ENCODE measurements at regions not wholly inside any gene's neighbourhood (a gene's known extent, or its start where the extent isn't known, plus 50 kb on each side); places are given as distances from the start of the nearest gene placed in this dataset.
A peak's percentile ranks its signal among the peaks of the same experiment; 100 is the strongest.
"Not testable (repeated sequence)": the region's sequence is repeated elsewhere in the genome, so short reads cannot be mapped to it uniquely, and the experiment has no call there.

DNA sequence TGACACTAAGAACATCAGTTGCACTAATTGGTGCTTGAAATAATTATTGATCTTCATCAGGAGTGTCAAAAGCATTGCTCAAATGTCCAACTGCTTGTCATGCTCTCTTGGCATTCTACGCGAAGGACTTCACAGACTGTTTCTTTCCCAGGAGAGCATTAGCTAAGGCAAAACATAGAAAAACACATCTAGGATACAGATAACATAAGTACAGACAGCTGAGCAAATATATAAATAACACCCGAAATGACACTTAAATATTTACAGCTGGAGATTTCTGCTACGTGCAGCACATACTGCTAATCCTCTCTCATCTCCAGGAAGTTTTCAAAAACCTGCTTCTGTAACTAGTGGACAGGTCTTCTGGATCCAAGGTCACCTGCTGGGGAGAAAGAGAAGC lies 120.0 kb upstream of the PRMT8 start:
- no peak for DNase-seq

DNA sequence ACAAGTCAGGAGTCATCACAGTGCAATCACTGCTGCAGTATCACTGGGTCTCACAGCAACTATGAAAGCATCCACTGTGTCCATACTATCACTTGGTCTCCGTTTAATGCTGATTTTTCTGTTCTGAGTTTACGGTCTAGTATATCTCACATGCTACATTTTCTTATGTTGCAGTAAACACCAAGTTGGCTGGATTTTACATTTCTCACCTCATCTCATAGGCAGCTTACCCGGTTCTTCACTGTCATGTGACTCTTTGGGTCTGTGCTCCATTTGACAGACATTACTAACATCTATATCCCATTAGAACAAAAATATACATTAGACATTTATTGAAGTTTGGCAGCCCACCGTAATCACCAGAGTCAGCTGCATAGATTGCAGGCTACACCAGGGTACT lies 115.7 kb upstream of the PRMT8 start:
- no peak for DNase-seq

DNA sequence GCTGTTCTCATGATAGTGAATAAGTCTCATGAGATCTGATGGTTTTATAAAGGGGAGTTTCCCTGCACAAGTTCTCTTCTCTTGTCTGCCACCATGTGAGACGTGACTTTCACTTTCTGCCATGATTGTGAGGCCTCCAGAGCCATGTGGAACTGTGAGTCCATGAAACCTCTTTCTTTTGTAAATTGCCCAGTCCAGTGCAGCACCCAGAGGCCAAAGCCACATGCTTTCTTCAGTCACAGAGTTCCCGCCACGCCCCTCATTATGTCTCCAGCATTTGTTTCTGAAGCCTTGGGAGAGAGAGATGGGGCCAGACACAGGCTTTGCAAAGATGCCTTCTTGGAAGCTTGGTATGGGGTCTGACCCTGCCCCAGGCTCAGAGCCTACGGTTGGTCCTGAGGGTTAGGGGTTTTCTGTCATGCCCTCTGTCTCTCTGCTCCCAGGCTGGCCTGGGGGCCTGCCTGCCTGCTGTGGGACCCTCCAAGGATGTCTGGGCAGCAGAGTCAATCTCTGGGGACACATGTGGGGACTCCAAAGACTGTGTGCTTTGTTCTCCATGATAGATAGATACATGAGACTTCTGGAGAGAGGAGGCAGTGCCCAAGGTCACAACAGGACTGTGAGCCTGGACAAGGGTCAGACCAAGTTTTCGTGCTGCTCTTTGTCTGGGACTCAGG lies 114.1 kb upstream of the PRMT8 start:
- DNase-seq: no peak

DNA sequence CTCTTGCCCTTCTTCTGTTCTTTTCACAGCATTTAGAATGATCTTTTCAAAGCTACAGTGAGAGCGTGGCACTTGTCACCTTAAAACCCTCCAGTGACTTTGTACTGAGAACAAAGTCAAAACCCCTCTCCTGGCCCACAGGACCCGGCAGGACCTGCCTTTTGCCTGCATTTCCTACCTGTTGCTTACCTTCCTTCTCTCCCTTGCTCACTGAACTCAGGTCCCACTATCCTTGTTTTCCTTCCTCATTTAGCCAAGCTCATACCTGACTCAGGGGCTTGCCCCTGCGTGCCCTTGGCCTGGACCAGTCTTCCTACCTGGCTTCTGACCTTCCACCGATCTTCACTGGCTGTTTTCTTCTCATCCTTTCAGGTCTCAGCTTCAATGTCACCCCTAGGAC lies 112.3 kb upstream of the PRMT8 start:
- no peak for DNase-seq

DNA sequence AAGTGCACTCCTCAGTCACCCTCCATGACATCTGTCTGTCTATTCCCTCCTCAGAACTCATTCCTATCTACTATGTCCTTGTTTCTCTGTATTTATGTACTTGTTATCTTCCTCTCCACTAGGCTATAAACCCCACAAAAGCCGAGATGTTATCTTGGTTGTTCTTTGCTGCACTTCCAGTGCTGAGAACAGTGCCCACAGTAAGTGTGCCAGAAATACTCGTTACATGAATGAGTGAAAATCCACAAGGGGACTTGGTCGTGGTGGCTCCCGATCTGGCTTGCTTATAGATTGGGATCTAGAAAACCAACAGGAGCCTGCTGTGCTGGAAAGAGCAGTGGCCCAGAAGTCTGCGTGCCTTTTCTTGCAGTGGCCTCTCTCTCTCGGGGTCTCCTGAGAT lies 111.9 kb upstream of the PRMT8 start:
- DNase-seq: no peak

DNA sequence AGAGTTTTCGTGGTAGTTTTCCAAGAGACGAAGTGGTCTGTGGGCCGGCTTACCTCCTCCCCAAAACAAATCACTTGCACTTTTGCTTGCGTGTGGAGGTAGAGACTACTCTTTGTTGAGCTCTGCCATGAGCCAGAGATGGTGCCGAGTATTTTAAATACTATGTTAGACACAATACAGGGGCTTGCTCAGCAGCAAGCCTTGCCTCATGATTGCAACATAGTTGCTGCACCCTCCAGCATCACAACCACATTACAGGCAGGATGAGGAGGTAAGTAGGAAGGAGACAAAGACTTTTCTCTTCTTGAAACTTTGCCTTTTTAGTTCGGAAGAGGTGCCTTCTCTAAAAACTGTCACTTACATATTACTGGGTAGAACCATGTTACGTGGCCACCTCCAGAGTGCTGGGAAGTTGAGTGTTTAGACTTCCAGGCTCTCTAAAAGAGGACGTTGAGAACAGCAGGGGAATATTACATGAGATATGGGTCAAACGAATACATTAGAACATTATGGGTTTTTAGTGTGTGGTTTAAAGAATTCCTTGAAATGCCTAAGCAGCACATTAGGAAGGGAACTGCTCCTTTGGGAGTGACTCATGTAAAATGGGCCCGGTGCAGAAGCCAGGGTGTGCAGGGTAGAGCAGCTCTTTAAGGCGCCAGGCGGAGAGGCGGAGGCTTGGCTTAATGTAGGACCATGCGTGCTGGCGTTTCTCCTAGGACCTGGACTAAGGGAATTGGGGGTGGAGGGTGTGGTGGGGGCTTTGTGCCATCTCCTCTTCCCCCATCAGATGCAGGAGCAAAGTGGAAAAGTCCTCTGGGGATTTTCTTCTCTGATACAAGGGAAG lies 110.6 kb upstream of the PRMT8 start:
- DNase-seq: no peak

DNA sequence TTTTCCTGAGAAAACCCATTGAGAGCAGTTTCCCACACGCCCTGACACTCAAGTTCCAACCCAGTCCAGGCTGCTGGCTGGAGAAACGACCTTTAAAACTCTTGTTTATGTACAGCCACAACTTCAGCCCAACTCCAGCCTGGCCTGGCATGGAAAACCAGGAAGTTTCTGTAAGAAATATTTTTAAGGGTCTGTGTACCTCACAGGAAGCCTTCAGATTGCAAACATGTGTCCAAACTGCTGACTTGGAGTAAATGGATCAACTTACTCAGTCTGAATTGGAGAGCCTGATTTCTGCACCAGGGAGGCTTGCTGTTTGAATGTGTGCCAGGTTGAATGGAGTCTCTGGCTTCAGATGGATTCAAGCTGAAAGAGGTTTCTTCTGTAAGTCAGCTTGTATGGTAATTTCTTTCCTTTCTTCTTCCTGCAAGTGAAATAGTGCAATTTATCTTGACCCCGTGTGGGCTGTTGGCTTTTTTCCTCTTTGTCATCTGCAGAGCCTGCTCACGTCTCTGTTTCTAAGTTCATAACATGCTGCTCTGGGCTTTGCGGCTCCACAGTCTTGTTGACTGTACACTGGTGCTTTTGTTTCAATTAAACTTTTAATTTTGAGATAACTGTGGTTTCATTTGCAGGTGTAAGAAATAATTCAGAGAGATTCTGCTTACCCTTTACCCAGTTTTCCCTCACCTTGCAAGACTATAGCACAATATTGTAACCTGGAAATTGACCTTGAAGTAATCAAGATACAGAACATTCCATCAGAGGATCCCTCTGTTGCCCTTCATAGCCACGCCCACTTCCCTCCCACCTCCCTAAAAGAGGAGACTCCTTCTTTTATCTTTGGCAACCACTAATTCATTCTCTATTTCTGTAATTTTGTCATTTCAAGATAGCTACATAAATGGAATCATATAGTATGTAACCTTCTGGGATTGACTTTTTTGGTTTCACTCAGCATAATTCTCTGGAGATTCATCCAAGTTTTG lies 109.7 kb upstream of the PRMT8 start:
- DNase-seq: no peak

DNA sequence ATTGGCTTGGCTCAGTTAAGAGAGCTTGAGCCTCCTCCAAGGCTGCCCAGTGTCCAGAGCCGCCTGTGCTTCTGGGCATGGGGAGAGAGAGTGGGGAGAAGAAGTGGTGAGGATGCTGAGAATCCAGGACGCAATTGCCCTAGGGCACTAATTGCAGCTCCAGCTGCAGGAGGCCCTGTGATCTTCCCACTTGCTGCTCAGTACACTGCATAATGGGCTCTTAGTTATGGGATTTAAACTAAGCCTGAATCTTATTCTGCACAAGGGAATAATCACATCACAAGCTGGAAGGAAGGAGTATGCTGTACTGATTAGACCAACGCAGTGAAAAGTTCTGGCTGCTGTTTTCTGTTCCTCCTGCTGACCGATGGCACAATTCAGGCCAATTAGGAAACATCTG lies 101.0 kb upstream of the PRMT8 start:
- no peak for DNase-seq

DNA sequence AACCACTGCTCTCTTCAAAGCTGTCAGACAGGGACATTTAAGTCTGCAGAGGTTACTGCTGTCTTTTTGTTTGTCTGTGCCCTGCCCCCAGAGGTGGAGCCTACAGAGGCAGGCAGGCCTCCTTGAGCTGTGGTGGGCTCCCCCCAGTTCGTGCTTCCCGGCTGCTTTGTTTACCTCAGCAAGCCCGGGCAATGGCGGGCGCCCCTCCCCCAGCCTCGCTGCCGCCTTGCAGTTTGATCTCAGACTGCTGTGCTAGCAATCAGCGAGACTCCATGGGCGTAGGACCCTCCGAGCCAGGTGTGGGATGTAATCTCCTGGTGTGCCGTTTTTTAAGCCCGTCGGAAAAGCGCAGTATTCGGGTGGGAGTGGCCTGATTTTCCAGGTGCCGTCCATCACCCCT lies 93.4 kb upstream of the PRMT8 start:
- not testable (repeated sequence) for DNase-seq

DNA sequence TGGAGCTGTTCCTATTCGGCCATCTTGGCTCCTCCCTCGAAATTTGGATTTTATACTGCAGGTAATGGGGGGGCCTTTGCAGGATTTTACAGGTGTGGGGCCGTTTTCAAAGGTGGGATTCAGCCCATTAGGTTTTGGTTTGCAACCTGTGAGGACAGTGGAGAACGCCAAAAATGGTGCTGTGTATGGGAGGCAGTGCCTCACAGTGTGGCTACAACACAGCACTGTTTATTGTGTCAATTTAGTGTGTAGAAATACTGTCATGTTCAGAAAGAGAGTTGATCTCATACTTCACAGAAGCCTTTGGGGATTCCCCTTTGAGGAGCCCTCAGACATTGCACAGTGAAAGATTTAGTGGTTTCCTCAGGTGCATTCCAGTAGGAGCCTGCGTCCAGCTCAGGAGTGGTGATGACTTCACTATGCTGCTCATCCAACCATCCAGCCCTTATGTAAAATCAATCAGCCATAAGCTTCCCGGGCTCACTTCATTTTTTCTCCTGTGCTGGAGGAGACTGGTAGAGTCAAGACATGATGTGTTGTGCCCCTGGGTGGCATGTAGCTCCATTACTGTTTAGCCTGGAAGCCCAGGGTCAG lies 92.7 kb upstream of the PRMT8 start:
- no peak for DNase-seq

DNA sequence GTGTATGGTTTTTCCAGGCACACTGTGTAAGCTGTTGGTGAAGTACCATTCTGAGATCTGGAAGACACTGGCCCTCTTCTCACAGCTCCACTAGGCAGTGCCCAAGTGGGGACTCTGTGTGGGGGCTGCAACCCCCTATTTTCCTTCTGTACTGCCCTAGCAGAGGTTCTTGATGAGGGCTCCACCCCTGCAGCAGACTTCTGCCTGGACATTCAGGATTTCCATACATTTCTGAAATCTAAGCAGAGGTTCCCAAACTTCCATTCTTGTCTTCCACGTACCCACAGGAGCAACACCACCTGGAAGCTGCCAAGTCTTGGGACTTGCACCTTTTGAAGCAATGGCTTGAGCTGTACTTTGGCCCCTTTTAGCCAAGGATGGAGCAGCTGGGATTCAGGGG lies 85.2 kb upstream of the PRMT8 start:
- no peak for DNase-seq

DNA sequence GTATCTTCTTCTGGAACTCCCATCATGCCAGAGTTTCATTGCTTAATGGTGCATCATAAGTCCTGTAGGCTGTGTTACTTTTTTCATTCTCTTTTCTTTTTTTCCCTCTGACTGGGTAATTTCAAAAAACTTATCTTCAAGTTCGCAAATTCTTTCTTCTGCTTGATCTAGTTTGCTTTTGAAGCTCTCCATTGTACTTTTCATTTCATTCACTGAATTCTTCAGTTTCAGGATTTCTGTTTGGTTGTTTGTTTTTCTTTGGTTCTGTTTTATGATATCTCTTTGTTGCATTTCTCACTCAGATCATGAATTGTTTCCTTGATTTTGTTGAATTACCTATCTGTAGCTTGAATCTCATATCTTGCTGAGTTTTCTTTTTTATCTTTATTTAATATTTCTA lies 83.3 kb upstream of the PRMT8 start:
- no peak for DNase-seq

DNA sequence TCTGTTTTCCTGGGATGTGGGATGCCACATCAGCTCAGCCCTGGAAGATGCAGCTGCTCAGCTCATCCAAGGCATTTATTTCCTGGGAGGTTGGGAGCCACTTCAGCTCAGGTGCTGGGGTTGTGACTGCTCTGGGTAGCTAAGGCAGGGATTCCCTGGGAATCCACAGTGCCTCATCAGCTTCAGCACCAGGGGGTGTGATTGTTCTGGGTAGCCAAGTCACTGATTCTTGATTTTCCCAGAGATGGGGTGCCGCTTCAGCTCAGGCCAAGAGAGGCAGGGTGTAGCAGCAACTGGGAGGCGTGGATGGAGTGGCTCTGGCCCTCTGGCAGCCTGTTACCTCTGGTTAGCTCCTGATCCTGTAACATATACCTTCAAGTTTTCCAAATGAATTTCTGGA lies 81.3 kb upstream of the PRMT8 start:
- no peak for DNase-seq

DNA sequence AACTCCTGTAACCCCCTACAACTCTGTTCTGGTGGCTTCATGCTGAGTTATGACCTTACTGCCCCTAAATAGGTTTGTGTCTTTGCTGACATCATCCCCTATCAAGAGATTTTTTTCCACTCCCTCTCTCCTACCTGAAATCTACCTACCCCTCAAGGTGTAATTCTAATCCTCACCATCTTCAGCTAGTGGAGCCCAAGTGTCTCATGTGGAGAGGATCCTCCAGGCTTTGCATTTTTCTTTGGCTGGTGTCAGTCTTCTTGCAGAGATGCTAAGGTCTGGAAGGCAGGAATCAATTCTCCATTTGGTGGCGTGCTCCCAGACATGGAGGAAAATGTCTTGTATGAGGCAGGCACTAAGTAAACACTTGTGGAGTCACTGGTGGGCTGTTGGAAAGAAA lies 74.8 kb upstream of the PRMT8 start:
- no peak for DNase-seq

DNA sequence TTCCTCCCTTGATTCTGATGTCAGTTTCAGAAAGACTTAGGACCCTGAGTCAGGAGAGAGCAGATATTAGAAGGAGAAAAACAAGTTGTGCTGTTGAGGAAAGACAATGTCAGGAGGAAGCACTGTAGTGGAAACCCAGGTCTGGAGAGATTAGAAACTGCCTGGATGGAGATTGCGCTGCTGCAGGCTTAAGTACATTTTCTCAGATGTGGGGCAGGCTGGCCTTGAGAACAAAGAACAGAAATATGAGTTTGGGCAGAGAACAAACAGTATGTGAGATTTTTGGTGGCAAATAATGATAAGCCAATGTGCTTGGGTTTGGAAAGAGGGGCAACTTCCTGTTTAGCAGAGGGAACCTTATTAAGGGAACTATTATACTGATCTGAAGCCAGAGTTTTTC lies 74.3 kb upstream of the PRMT8 start:
- no peak for DNase-seq

DNA sequence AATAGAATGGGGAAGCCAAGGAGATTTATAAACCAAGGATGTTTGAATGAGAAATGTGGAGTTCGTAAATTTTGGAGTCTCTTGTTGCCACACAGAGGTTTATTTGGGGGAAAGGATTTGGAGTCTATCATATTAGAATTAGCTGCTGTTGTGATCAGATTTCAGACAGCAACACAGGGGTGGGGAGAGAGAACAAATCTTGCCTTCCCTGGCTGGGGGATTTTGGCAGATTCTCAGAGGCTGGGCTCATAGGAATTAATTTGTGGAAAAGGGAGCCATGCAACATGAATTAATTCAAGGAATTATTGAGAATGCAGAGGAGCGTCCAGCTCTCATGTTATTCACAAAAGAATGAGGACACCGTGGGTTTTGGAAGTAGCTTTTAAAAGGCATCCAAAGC lies 73.9 kb upstream of the PRMT8 start:
- no peak for DNase-seq

DNA sequence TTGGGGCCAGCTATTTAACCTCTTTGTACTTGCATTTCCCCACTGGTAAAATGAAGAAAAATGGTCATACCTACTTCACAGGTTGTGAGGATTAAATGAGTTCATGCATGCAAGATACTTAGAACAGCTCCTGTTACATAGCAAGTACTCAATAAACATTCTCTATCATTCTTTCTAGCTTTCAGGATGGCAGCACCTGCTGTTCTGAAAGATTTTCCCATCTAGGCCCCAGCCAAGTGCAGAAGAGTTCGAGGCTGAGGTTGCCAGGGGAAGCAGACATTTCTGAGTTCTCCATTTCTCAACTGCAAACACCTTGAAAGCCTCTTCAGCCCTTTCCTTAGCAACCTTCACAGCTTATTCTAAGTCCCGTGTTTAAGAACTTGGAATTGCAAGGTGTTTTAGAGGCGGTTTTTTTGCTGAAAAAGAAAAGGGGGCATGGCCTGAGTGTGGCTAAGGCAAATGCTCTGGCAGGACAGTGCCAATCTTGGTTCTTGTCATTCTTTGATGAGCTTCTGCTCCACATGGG lies 73.0 kb upstream of the PRMT8 start:
- DNase-seq: no peak

DNA sequence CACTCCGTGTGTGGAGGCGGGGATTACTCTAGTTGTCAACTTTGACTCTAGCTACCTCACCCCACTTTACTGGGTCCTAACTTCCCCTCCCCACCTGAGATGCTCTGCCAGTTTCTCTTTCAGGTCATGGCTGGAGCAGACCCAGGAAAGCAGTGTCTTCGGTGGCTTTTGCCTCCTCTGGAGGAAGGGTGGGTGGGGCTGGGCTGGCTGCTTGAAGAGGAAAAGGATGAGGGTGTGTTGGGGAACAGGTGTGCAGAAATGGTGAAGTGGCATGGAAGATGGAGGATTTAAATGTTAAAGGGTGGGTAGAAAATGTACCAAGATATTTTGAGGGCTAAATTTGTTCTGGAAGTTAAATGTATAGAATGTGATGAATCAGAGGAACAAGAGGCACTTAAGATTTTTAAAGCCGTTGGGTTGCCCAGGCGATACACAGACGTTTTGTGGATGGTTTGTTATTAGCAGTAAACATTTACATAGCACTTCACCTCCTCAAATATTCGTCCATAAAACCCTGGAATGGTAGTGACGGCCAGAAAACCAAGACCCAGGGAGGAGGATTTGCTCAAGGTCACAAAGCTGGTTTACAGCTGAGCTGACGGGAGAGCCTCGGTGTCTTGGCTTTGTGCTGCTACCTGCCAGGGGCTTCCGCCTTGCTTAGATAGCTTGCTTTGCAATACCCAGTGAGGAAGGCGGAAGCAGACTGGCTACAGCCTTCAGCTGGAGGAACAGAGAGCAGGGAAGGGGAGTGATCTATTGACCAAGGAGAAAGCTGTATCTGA lies 72.2 kb upstream of the PRMT8 start:
- DNase-seq: no peak

DNA sequence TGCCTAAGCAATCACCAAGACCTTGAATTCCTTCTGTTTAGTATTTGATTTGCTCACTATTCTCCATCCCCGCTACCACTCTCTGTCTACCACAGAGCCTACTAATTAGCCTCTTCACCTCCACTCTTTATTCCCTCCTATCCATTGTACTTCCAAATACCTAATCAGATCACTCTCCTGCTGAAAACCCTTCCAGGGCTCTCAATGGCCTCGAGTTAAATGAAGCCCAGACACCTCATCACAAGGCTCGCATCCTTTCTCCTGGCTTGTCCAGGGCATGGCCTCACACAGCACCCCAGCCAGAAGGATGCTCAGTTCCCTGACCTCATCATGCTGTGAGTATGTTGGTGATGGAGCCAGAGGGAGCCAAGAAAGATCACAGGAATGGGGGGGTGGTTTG lies 71.4 kb upstream of the PRMT8 start:
- DNase-seq: no peak

DNA sequence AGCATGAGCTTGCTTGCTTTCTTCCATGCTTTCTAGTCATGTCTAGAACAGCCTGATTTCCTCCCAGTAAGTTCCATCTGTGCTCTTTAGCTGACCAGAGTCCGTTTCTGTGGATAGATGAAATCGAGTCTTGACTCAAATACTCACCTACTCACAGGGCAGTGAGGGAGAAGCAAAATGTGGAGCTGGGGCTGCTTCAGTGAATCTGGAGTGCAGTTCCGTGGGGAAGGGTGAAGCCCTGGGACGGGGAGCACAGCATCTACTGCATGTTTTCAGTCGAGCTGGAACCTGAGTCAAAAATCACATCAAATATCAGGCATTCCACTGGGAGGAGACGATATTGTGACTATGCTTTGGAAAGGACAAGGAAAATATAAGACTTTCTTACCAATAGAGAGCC lies 70.3 kb upstream of the PRMT8 start:
- no peak for DNase-seq

DNA sequence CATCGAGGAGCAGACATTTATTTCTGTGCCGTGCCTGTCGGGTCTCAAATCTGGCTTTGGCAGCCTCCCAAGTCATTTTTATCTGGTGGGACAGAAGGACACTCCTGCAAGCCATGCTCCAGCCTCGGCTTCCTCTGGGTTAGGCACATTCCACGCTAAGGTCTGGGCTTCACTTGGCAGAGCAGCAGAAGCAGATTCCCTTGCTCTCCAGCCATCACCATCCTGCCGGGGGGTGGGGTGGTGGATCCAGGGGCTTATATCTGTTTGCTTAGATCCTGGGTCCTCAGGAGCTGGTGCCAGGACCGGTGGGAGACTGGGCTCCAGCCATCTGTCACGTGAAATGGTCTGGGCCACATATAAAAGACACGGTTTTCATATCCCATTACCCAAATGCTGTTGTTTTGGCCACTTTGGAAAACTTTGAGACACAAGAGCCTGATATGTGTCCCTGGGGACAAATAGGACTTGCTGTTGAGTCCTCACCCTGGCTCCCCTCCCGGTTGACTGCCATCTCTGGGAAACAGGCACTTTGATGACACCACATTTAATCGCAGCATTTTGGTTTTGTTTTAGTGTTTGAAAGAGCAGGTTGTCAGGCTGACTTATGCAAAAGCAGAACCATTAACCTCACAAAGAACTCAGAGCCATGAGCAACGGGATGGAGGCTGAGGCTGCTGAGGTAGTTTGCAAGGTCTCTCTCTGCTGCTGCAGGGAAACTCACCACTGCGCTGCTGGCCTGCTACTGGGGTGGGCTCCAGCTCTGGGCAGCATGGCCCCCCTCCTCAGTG lies 69.6 kb upstream of the PRMT8 start:
- peak; percentile 2 for DNase-seq

Measured in hematopoietic multipotent progenitor cell treated with erythropoietin and hydrocortisone succinate and interleukin-3 and kit ligand, for 6 days (in vitro differentiated cells).